WTC11 (cell line): ENCODE measurements at regions not wholly inside any gene's neighbourhood (a gene's known extent, or its start where the extent isn't known, plus 50 kb on each side); places are given as distances from the start of the nearest gene placed in this dataset.

ENCODE experiments used
- ATAC-seq: fragments of 200-7000 bp; cut with Tn5 transposase; 2 replicates; pipeline ENCODE4 v1.10.0; 2021; ENCODE audit warnings: mild to moderate bottlenecking, moderate library complexity
- CTCF ChIA-PET: fragments of 300-600 bp; sonication (Branson Sonifier 250); formaldehyde crosslinking; loops from one replicate; lab custom pipeline; 2021; ENCODE audit warnings: antibody characterized with exemption; lab: Charles Lee
- POLR2A ChIA-PET: fragments of 350-600 bp; sonication (Branson Sonifier 250); formaldehyde crosslinking; loops from one replicate; lab custom pipeline; 2021; ENCODE audit warnings: antibody characterized with exemption; lab: Charles Lee
- DNase-seq: peaks from one replicate; pipeline ENCODE4 v3.0.0; 2021; ENCODE audit warnings: low spot score
- H3K27ac Mint-ChIP-seq: 2 replicates; pipeline ENCODE4 v1.8.0; 2021; ENCODE audit warnings: mixed read lengths
- H3K27me3 Mint-ChIP-seq: 2 replicates; pipeline ENCODE4 v1.8.0; 2021; ENCODE audit warnings: low read depth, mild to moderate bottlenecking, moderate library complexity, mixed read lengths
- H3K36me3 Mint-ChIP-seq: 2 replicates; pipeline ENCODE4 v1.8.0; 2021; ENCODE audit warnings: mixed read lengths
- H3K4me1 Mint-ChIP-seq: 2 replicates; pipeline ENCODE4 v1.8.0; 2022; ENCODE audit warnings: mixed read lengths
- H3K4me3 Mint-ChIP-seq: 2 replicates; pipeline ENCODE4 v1.8.0; 2021; ENCODE audit warnings: mild to moderate bottlenecking, moderate library complexity, mixed read lengths
- H3K9me3 Mint-ChIP-seq: 2 replicates; pipeline ENCODE4 v1.8.0; 2021; ENCODE audit warnings: mixed read lengths
- ARID4B ChIP-seq: sonication (generic); formaldehyde crosslinking; IDR thresholded peaks from 2 replicates; pipeline ENCODE4 v1.8.0; 2023; ENCODE audit warnings: missing genetic modification reagents, mild to moderate bottlenecking, borderline replicate concordance
- CREB1 ChIP-seq: sonication (generic); formaldehyde crosslinking; IDR thresholded peaks from 2 replicates; pipeline ENCODE4 v1.8.0; 2023; ENCODE audit warnings: mild to moderate bottlenecking, missing genetic modification reagents
- CREM ChIP-seq: sonication (generic); formaldehyde crosslinking; IDR thresholded peaks from 2 replicates; pipeline ENCODE4 v1.8.1; 2022; ENCODE audit warnings: mild to moderate bottlenecking, missing genetic modification reagents, moderate library complexity
- FOXJ3 ChIP-seq: sonication (generic); formaldehyde crosslinking; IDR thresholded peaks from 2 replicates; pipeline ENCODE4 v1.9.0; 2021; ENCODE audit warnings: missing genetic modification reagents, mild to moderate bottlenecking, borderline replicate concordance
- NFYB ChIP-seq: sonication (generic); formaldehyde crosslinking; conservative IDR thresholded peaks from 2 replicates; pipeline ENCODE4 v1.8.0; 2022; ENCODE audit warnings: low read depth, missing genetic modification reagents
- NR1H2 ChIP-seq: sonication (generic); formaldehyde crosslinking; IDR thresholded peaks from 2 replicates; pipeline ENCODE4 v1.9.0; 2021; ENCODE audit warnings: mild to moderate bottlenecking, moderate library complexity, missing genetic modification reagents
- NR2C2 ChIP-seq: sonication (generic); formaldehyde crosslinking; IDR thresholded peaks from 2 replicates; pipeline ENCODE4 v1.8.0; 2022; ENCODE audit warnings: mild to moderate bottlenecking, missing genetic modification reagents
- NR3C1 ChIP-seq: sonication (generic); formaldehyde crosslinking; conservative IDR thresholded peaks from 2 replicates; pipeline ENCODE4 v1.8.1; 2023; ENCODE audit warnings: low read depth, mild to moderate bottlenecking, missing genetic modification reagents
- OVOL2 ChIP-seq: fragments of 250-450 bp; sonication (Bioruptor Pico); IDR thresholded peaks from 2 replicates; pipeline ENCODE4 v1.9.0; 2021; ENCODE audit warnings: mild to moderate bottlenecking, borderline replicate concordance
- PREB ChIP-seq: sonication (generic); formaldehyde crosslinking; IDR thresholded peaks from 2 replicates; pipeline ENCODE4 v1.8.1; 2022; ENCODE audit warnings: mild to moderate bottlenecking, missing genetic modification reagents, moderate library complexity, borderline replicate concordance
- RELA ChIP-seq: sonication (generic); formaldehyde crosslinking; IDR thresholded peaks from 2 replicates; pipeline ENCODE4 v1.8.1; 2022; ENCODE audit warnings: missing genetic modification reagents, mild to moderate bottlenecking, borderline replicate concordance
- STAT6 ChIP-seq: sonication (generic); formaldehyde crosslinking; conservative IDR thresholded peaks from 2 replicates; pipeline ENCODE4 v1.8.1; 2023; ENCODE audit warnings: mild to moderate bottlenecking, low read depth, missing genetic modification reagents, moderate library complexity
- TEAD4 ChIP-seq: sonication (generic); formaldehyde crosslinking; IDR thresholded peaks from 2 replicates; pipeline ENCODE4 v1.8.0; 2022; ENCODE audit warnings: mild to moderate bottlenecking, missing genetic modification reagents
- TF ChIP-seq, protein P1 (sequence below): sonication (generic); formaldehyde crosslinking; IDR thresholded peaks from 2 replicates; pipeline ENCODE4 v1.8.1; 2023; ENCODE audit warnings: mild to moderate bottlenecking, missing genetic modification reagents, moderate library complexity
- TF ChIP-seq, protein P2 (sequence below): fragments of 250-450 bp; sonication (Bioruptor Pico); IDR thresholded peaks from 2 replicates; pipeline ENCODE4 v1.9.0; 2021; ENCODE audit warnings: mild to moderate bottlenecking
- TF ChIP-seq, protein P3 (sequence below): sonication (generic); formaldehyde crosslinking; IDR thresholded peaks from 2 replicates; pipeline ENCODE4 v1.8.0; 2023; ENCODE audit warnings: mild to moderate bottlenecking, missing genetic modification reagents
- TF ChIP-seq, protein P4 (sequence below): sonication (generic); formaldehyde crosslinking; conservative IDR thresholded peaks from 2 replicates; pipeline ENCODE4 v1.8.1; 2022; ENCODE audit warnings: mild to moderate bottlenecking, missing genetic modification reagents
- TF ChIP-seq, protein P5 (sequence below): sonication (generic); formaldehyde crosslinking; IDR thresholded peaks from 2 replicates; pipeline ENCODE4 v1.8.0; 2022; ENCODE audit warnings: mild to moderate bottlenecking, missing genetic modification reagents

DNA sequence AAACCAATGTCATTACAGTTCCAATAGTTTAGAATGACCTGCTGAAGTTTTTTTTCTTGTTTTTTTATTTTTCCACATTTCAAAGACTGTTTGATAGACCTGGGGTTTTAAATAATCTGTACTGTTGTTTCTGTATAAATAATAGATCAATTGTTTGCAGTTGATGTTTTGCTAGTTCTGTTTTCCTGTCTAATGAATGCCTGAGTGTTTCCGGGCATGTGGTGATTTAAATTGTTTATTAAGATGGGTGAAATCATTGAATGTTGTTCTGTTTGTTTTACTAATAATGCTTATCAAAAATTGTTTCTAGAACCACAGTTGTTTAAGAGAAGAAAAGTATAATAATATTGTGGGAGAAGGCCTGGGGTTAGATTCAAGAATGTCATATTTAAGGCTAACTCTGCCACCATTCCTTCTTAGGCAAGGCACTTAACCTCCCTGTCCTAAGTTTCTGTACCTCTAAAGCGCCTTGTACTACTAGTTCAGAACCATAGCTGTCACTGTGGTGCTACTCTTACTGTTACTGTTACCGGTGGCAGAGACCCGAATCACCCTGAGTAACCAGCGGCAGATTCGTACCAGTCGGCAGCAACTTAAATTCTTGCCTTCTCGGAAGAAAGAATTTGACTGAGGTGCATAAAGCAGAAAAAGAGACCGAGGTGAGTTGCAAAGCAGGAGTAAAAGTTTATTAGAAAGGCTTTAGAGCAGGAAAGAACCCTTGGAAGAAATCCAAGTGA is 1014.1 kb downstream of the REEP3 start:
- Mint-ChIP-seq H3K27me3 (no peaks in the 10 kb centered on the region), H3K36me3 (no peaks in the 10 kb centered on the region), H3K4me1 (peaks cover 13% of the 10 kb centered on the region; the same call in 1 of the 2 replicates), H3K27ac (no peak overlapping the region), H3K9me3 (no peaks in the 10 kb centered on the region), H3K4me3 (no peak overlapping the region)
- TF ChIP-seq NR3C1 (CRISPR knock-in tag) (no peak), PREB (CRISPR knock-in tag) (no peak), NR2C2 (no peak), CREB1 (CRISPR knock-in tag) (no peak), FOXJ3 (CRISPR knock-in tag) (no peak), TEAD4 (CRISPR knock-in tag) (no peak), STAT6 (CRISPR knock-in tag) (no peak), CREM (no peak), RELA (CRISPR knock-in tag) (no peak), ARID4B (CRISPR knock-in tag) (no peak), NFYB (CRISPR knock-in tag) (no peak)
- TF ChIP-seq, protein P1, sequence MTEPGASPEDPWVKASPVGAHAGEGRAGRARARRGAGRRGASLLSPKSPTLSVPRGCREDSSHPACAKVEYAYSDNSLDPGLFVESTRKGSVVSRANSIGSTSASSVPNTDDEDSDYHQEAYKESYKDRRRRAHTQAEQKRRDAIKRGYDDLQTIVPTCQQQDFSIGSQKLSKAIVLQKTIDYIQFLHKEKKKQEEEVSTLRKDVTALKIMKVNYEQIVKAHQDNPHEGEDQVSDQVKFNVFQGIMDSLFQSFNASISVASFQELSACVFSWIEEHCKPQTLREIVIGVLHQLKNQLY (CRISPR knock-in tag): no peak
- ChIA-PET CTCF (no interaction called here), POLR2A (no interaction called here)
- ATAC-seq (peak; percentile 69), DNase-seq (no peak)

DNA sequence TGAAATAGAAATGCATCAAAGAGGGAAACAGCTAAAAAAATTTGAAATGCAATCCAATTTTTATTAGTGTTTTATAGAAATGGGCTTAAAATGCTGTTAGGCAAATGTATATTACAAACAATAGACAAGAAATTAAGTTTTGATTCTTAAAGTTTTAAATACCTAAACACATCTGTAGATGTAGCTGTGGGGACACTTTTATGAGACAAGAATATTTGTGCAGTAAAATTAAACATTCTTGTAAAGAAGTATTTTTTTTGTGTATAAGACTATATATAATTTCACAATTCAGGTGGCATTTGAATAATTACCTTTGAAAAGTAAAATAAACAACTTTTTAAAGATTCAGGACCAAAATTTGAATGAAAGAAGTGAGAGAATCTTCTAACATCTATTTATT is 1015.9 kb downstream of the REEP3 start:
- H3K36me3 Mint-ChIP-seq: no peaks in the 10 kb centered on the region
- no peaks in the 10 kb centered on the region for H3K9me3 Mint-ChIP-seq
- CTCF ChIA-PET: no interaction called here
- H3K4me3 Mint-ChIP-seq: no peak overlapping the region
- POLR2A ChIA-PET: no interaction called here
- no peak overlapping the region for H3K27ac Mint-ChIP-seq
- no peak for ATAC-seq
- no peaks in the 10 kb centered on the region for H3K27me3 Mint-ChIP-seq
- peaks cover 13% of the 10 kb centered on the region; the same call in 1 of the 2 replicates for H3K4me1 Mint-ChIP-seq
- no peak for DNase-seq
- TF ChIP-seq, protein P2, sequence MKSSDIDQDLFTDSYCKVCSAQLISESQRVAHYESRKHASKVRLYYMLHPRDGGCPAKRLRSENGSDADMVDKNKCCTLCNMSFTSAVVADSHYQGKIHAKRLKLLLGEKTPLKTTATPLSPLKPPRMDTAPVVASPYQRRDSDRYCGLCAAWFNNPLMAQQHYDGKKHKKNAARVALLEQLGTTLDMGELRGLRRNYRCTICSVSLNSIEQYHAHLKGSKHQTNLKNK: no peak
- no peak for TF ChIP-seq OVOL2
- no peak for TF ChIP-seq NR1H2 (CRISPR knock-in tag)
- TF ChIP-seq, protein P3, sequence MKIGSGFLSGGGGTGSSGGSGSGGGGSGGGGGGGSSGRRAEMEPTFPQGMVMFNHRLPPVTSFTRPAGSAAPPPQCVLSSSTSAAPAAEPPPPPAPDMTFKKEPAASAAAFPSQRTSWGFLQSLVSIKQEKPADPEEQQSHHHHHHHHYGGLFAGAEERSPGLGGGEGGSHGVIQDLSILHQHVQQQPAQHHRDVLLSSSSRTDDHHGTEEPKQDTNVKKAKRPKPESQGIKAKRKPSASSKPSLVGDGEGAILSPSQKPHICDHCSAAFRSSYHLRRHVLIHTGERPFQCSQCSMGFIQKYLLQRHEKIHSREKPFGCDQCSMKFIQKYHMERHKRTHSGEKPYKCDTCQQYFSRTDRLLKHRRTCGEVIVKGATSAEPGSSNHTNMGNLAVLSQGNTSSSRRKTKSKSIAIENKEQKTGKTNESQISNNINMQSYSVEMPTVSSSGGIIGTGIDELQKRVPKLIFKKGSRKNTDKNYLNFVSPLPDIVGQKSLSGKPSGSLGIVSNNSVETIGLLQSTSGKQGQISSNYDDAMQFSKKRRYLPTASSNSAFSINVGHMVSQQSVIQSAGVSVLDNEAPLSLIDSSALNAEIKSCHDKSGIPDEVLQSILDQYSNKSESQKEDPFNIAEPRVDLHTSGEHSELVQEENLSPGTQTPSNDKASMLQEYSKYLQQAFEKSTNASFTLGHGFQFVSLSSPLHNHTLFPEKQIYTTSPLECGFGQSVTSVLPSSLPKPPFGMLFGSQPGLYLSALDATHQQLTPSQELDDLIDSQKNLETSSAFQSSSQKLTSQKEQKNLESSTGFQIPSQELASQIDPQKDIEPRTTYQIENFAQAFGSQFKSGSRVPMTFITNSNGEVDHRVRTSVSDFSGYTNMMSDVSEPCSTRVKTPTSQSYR (CRISPR knock-in tag): no peak
- no peak for TF ChIP-seq PREB (CRISPR knock-in tag)
- TF ChIP-seq, protein P4, sequence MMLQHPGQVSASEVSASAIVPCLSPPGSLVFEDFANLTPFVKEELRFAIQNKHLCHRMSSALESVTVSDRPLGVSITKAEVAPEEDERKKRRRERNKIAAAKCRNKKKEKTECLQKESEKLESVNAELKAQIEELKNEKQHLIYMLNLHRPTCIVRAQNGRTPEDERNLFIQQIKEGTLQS (CRISPR knock-in tag): no peak
- TF ChIP-seq, protein P5, sequence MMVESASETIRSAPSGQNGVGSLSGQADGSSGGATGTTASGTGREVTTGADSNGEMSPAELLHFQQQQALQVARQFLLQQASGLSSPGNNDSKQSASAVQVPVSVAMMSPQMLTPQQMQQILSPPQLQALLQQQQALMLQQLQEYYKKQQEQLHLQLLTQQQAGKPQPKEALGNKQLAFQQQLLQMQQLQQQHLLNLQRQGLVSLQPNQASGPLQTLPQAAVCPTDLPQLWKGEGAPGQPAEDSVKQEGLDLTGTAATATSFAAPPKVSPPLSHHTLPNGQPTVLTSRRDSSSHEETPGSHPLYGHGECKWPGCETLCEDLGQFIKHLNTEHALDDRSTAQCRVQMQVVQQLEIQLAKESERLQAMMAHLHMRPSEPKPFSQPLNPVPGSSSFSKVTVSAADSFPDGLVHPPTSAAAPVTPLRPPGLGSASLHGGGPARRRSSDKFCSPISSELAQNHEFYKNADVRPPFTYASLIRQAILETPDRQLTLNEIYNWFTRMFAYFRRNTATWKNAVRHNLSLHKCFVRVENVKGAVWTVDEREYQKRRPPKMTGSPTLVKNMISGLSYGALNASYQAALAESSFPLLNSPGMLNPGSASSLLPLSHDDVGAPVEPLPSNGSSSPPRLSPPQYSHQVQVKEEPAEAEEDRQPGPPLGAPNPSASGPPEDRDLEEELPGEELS (CRISPR knock-in tag): no peak
